ENCODE measurements at regions not wholly inside any gene's neighbourhood (a gene's known extent, or its start where the extent isn't known, plus 50 kb on each side); places are given as distances from the start of the nearest gene placed in this dataset.

- 2% methylated on average over 2 of the region's 2 CpGs for WGBS (ENCODE audit: low lambda C conversion rate)
- H3K4me3 ChIP-seq (replicated peaks in 1 of 3; ENCODE audit: insufficient read depth in 1 of 3, low read depth in 2 of 3, low read length in 3 of 3) = no peak overlapping the region
Measured at GRCh38 chr5:23612701-23613100, 105.3 kb downstream of the PRDM9 start.

More at GRCh38 chr5:23612701-23613100, 105.3 kb downstream of the PRDM9 start:
- no TSS peak for BruUV-seq (replicated peaks)
- Histone ChIP-seq H3K4me2 (ENCODE audit: low read depth, low read length) (no peak overlapping the region), H2AFZ (ENCODE audit: low read length) (no peak overlapping the region), H3K27me3 (ENCODE audit: control insufficient read depth in 1 of 2, insufficient read depth in 2 of 2, low read length in 2 of 2) (no peaks in the 10 kb centered on the region), H3K9me3 (ENCODE audit: low read length) (peaks cover 33% of the 10 kb centered on the region), H3K9ac (ENCODE audit: insufficient read depth, low read depth, low read length) (no peak overlapping the region), H3K4me1 (ENCODE audit: insufficient read depth, low read length) (no peaks in the 10 kb centered on the region), H3K79me2 (ENCODE audit: insufficient read depth, low read length) (no peaks in the 10 kb centered on the region), H4K20me1 (ENCODE audit: insufficient read depth, low read length) (no peaks in the 10 kb centered on the region), H3K36me3 (replicated peaks in 1 of 2; ENCODE audit: control insufficient read depth in 1 of 2, insufficient read depth in 2 of 2, low read length in 2 of 2) (no peaks in the 10 kb centered on the region), H3K27ac (ENCODE audit: extremely low read length, insufficient read depth, low read length) (no peak overlapping the region)
- CTCF ChIA-PET (ENCODE audit: low intra/inter-chr PET ratio, low total read pairs) = no interaction called here
- DNase-seq (ENCODE audit: low spot score) = no peak
- TF ChIP-seq ATF1 (CRISPR knock-in tag; IDR thresholded peaks at IDR 0.05) (no peak), ZBTB39 (CRISPR knock-in tag; IDR thresholded peaks at IDR 0.05) (no peak), TARDBP (CRISPR knock-in tag; IDR thresholded peaks at IDR 0.05) (no peak), CEBPG (CRISPR knock-in tag; IDR thresholded peaks at IDR 0.05) (no peak), KDM4B (CRISPR knock-in tag; IDR thresholded peaks at IDR 0.05) (no peak), ZFAT (CRISPR knock-in tag; conservative IDR thresholded peaks at IDR 0.05) (no peak), FOXC1 (CRISPR knock-in tag; IDR thresholded peaks at IDR 0.05; ENCODE audit: borderline replicate concordance) (no peak), ZNF333 (CRISPR knock-in tag; IDR thresholded peaks at IDR 0.05; ENCODE audit: borderline replicate concordance) (no peak), STAT5B (CRISPR knock-in tag; IDR thresholded peaks at IDR 0.05) (no peak), ZNF253 (CRISPR knock-in tag; IDR thresholded peaks at IDR 0.05; ENCODE audit: borderline replicate concordance) (no peak), MTERF4 (CRISPR knock-in tag; IDR thresholded peaks at IDR 0.05) (no peak), RFX1 (IDR thresholded peaks at IDR 0.05) (no peak), FUBP1 (CRISPR knock-in tag; IDR thresholded peaks at IDR 0.05; ENCODE audit: borderline replicate concordance) (no peak), ZFP62 (CRISPR knock-in tag; IDR thresholded peaks at IDR 0.05) (no peak), ZFP36 (IDR thresholded peaks at IDR 0.05; ENCODE audit: borderline replicate concordance, low read depth, low read length, partially characterized antibody) (no peak), ZNF660 (CRISPR knock-in tag; IDR thresholded peaks at IDR 0.05; ENCODE audit: borderline replicate concordance, low read depth) (no peak), TERF1 (CRISPR knock-in tag; IDR thresholded peaks at IDR 0.05) (no peak), JUN (CRISPR knock-in tag; IDR thresholded peaks at IDR 0.05) (no peak)
- TF ChIP-seq, protein P1, sequence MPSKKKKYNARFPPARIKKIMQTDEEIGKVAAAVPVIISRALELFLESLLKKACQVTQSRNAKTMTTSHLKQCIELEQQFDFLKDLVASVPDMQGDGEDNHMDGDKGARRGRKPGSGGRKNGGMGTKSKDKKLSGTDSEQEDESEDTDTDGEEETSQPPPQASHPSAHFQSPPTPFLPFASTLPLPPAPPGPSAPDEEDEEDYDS (CRISPR knock-in tag; IDR thresholded peaks at IDR 0.05) = no peak
- POLR2A ChIA-PET = no interaction called here
- ATAC-seq = no peak
- no peak for FAIRE-seq
- in situ Hi-C loops (cut with HindIII; ENCODE audit: extremely low pct_ligation_motif_present, low pct_unique_long_range_greater_than_20kb) = no loop called here
- intact Hi-C loops (cut with micrococcal nuclease; ENCODE audit: unreplicated experiment) = no loop called here

Data from HepG2 (cell line).